ENCODE measurements at regions not wholly inside any gene's neighbourhood (a gene's known extent, or its start where the extent isn't known, plus 50 kb on each side); places are given as distances from the start of the nearest gene placed in this dataset.

- TF ChIP-seq, protein P1, sequence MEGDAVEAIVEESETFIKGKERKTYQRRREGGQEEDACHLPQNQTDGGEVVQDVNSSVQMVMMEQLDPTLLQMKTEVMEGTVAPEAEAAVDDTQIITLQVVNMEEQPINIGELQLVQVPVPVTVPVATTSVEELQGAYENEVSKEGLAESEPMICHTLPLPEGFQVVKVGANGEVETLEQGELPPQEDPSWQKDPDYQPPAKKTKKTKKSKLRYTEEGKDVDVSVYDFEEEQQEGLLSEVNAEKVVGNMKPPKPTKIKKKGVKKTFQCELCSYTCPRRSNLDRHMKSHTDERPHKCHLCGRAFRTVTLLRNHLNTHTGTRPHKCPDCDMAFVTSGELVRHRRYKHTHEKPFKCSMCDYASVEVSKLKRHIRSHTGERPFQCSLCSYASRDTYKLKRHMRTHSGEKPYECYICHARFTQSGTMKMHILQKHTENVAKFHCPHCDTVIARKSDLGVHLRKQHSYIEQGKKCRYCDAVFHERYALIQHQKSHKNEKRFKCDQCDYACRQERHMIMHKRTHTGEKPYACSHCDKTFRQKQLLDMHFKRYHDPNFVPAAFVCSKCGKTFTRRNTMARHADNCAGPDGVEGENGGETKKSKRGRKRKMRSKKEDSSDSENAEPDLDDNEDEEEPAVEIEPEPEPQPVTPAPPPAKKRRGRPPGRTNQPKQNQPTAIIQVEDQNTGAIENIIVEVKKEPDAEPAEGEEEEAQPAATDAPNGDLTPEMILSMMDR (IDR thresholded peaks at IDR 0.05; ENCODE audit: low read depth, low read length, missing control alignments) = no peak
- Histone ChIP-seq H3K27me3 (replicated peaks) (no peaks in the 10 kb centered on the region), H3K4me3 (ENCODE audit: low read depth, low read length) (no peak overlapping the region), H3K36me3 (replicated peaks) (no peaks in the 10 kb centered on the region), H3K27ac (no peak overlapping the region)
- in situ Hi-C loops (cut with HindIII; ENCODE audit: low pct_ligation_motif_present, low sequenced_read_pairs) = no loop called here
- no peak for DNase-seq
Measured at GRCh38 chr16:85301231-85301630, 189.0 kb upstream of the CIBAR2 start.

DNA sequence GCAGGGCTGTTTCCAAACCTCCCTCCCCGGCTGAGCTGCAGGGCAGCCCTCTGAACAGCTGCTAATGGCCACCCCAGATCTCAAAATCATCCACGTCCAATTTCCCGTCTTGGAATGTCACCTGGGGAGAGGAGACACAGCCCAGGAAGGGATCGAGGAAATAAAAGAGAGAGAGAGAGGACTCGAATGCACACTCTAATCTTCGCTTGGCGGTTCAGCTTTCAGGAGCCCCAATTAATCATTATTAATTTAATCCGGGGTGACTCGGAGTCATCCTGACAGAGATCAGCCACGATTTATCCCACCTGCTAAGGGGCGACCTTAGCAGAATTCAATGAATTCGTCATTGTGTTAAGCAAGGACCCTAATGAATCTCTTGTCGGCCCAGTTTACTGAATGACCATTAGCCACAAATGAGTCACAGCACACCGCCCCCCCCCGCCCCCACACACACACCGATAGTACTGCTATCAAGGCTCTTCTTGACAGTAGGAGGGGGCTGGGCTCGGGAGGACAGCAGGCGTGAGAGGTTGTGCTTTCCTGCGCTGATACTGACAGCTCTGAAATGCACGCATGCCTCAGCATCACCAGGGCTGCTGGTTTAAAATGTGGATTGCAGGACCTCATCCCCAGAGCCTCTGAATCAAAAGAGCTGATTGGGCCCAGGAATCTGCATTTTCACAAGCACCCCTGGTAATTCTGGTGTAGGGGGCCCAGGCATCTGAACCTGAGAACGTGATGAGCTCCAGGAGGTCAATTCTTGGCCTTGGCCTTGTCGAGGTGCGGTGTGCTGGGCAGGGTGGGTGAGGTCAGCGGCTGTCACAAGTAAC, 190.0 kb upstream of the CIBAR2 start:
- Histone ChIP-seq H3K4me3 (ENCODE audit: low read depth, low read length) (no peak overlapping the region), H3K27ac (no peak overlapping the region), H3K36me3 (replicated peaks) (no peaks in the 10 kb centered on the region), H3K27me3 (replicated peaks) (no peaks in the 10 kb centered on the region)
- TF ChIP-seq, protein P1 (IDR thresholded peaks at IDR 0.05; ENCODE audit: low read depth, low read length, missing control alignments) = no peak
- in situ Hi-C loops (cut with HindIII; ENCODE audit: low pct_ligation_motif_present, low sequenced_read_pairs) = no loop called here
- no peak for DNase-seq

DNA sequence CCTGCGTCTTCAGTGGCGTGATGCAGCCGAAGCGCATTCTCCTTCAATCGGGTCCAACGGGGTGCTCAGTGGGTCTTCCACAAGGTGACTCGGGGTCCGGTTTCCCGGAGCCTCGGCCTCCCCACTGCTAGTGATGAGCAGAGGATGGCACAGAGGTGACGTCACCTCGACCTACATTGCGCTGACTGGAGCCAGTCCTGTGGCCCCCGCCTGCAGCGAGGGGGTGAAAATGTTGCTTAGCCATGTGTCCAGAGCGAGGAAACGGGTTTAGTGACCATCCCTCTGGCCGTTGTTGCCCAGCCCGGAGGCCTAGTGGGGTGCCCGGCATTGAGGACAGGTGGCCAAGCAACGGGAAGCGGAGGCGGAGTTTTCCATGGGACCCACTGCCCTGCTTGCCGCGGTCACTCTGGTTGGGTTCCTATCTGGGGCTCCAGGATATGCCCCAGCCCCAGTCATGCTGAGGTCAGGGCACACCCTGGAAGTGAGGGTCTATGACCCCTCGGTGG, 190.6 kb upstream of the CIBAR2 start:
- TF ChIP-seq, protein P1 (IDR thresholded peaks at IDR 0.05; ENCODE audit: low read depth, low read length, missing control alignments) = no peak
- DNase-seq = no peak
- in situ Hi-C loops (cut with HindIII; ENCODE audit: low pct_ligation_motif_present, low sequenced_read_pairs) = no loop called here
- Histone ChIP-seq H3K27ac (no peak overlapping the region), H3K36me3 (replicated peaks) (no peaks in the 10 kb centered on the region), H3K4me3 (ENCODE audit: low read depth, low read length) (no peak overlapping the region), H3K27me3 (replicated peaks) (no peaks in the 10 kb centered on the region)

DNA sequence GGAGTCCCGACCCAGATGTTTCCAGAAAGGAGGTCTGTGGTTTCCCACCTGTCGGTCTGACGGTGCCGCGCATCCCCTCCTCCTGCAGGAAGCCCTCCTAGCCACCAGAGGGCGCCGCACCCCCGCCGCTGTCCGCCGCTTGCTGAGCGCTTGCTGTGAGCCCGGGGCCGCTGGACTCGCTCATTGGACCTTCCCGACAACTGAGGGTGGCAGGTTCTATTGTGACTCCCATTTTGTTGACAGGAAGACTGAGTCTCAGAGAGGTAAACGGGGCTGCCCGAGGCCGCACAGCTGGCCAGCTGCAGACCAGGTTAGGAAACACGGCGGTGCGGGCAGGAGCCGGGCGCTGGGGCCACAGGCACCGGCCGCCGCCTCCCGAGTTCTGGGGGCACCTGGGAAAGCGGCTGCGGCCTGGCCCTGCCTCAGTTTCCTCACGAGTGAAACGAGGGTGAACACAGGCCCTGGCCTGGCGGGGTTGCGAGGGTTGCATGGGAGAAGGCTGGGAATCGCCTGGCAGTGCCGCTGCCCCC, 191.1 kb upstream of the CIBAR2 start:
- H3K36me3 ChIP-seq (replicated peaks) = no peaks in the 10 kb centered on the region
- no peak overlapping the region for H3K4me3 ChIP-seq (ENCODE audit: low read depth, low read length)
- DNase-seq = no peak
- in situ Hi-C loops (cut with HindIII; ENCODE audit: low pct_ligation_motif_present, low sequenced_read_pairs) = no loop called here
- no peaks in the 10 kb centered on the region for H3K27me3 ChIP-seq (replicated peaks)
- no peak overlapping the region for H3K27ac ChIP-seq
- TF ChIP-seq, protein P1 (IDR thresholded peaks at IDR 0.05; ENCODE audit: low read depth, low read length, missing control alignments) = peak; percentile 91

DNA sequence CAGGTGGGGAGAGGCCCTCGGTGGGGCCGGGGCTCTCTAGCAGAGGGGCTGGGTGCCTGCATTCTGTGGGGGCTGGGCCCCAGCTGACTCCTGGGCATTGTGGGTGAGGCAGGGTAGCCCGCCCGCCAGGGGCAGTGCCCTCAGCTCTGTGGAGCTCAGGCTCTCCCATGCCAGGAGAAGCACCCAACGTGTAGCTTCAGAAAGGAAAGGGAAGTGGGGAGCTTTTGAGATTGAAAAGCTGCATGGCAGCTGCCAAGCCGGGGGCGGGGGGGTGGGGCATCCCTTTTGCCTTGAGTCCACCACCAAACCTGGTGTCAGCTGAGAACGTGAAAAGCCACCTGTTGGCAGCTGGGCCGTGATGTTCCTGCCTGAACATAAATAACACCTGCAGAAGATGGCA, 192.1 kb upstream of the CIBAR2 start:
- no peak for DNase-seq
- Histone ChIP-seq H3K27ac (no peak overlapping the region), H3K27me3 (replicated peaks) (no peaks in the 10 kb centered on the region), H3K4me3 (ENCODE audit: low read depth, low read length) (no peak overlapping the region), H3K36me3 (replicated peaks) (no peaks in the 10 kb centered on the region)
- TF ChIP-seq, protein P1 (IDR thresholded peaks at IDR 0.05; ENCODE audit: low read depth, low read length, missing control alignments) = no peak
- in situ Hi-C loops (cut with HindIII; ENCODE audit: low pct_ligation_motif_present, low sequenced_read_pairs) = no loop called here
